Hepatocyte (in vitro differentiated cells): ENCODE measurements at regions not wholly inside any gene's neighbourhood (a gene's known extent, or its start where the extent isn't known, plus 50 kb on each side); places are given as distances from the start of the nearest gene placed in this dataset.

ENCODE experiments used
- CTCF ChIP-seq: fragments of 200-600 bp; sonication (generic); IDR thresholded peaks from 2 replicates; pipeline ENCODE4 v1.5.1; 2016; ENCODE audit warnings: antibody characterized with exemption, mild to moderate bottlenecking; ENCODE audit not compliant: poor library complexity
- EZH2 ChIP-seq: fragments of 200-600 bp; sonication (generic); IDR thresholded peaks from 2 replicates; pipeline ENCODE4 v1.6.1; 2016; ENCODE audit warnings: antibody characterized with exemption, mild to moderate bottlenecking, borderline replicate concordance

- TF ChIP-seq CTCF: no peak
- TF ChIP-seq EZH2: no peak
These were observed 163.6 kb downstream of the SPRY1 start for GRCh38 chr4:123559955-123560871.
